ENCODE measurements at regions not wholly inside any gene's neighbourhood (a gene's known extent, or its start where the extent isn't known, plus 50 kb on each side); places are given as distances from the start of the nearest gene placed in this dataset.
A peak's percentile ranks its signal among the peaks of the same experiment; 100 is the strongest.

GRCh38 chr12:100675432-100675831 lies 101.9 kb downstream of the GAS2L3 start:
- peak; percentile 47 for DNase-seq (ENCODE audit: low read depth)
- no peak for TF ChIP-seq CTCF (conservative IDR thresholded peaks at IDR 0.05; ENCODE audit: low read length)
- H3K4me3 ChIP-seq (ENCODE audit: low read length), result no peak overlapping the region

- no peak overlapping the region for H3K4me3 ChIP-seq (ENCODE audit: low read length)
- no peak for TF ChIP-seq CTCF (conservative IDR thresholded peaks at IDR 0.05; ENCODE audit: low read length)
- DNase-seq (ENCODE audit: low read depth), result no peak
Measured at GRCh38 chr12:100681074-100681473, 107.6 kb downstream of the GAS2L3 start.

- TF ChIP-seq CTCF (conservative IDR thresholded peaks at IDR 0.05; ENCODE audit: low read length), result no peak
- H3K4me3 ChIP-seq (ENCODE audit: low read length), result no peak overlapping the region
- DNase-seq (ENCODE audit: low read depth), result no peak
Measured at GRCh38 chr12:100682178-100682577, 108.7 kb downstream of the GAS2L3 start.

- TF ChIP-seq CTCF (conservative IDR thresholded peaks at IDR 0.05; ENCODE audit: low read length), result no peak
Measured at GRCh38 chr12:100687686-100688085, 106.9 kb upstream of the ANO4 start.

GRCh38 chr12:100688451-100688864 lies 106.1 kb upstream of the ANO4 start:
- TF ChIP-seq CTCF (conservative IDR thresholded peaks at IDR 0.05; ENCODE audit: low read length), result no peak
- peak; percentile 14 for DNase-seq (ENCODE audit: low read depth)

More at GRCh38 chr12:100687686-100688085, 106.9 kb upstream of the ANO4 start:
- no peak overlapping the region for H3K4me3 ChIP-seq (ENCODE audit: low read length)
- DNase-seq (ENCODE audit: low read depth), result no peak

GRCh38 chr12:100692502-100692901 lies 102.1 kb upstream of the ANO4 start:
- TF ChIP-seq CTCF (conservative IDR thresholded peaks at IDR 0.05; ENCODE audit: low read length), result no peak
- H3K4me3 ChIP-seq (ENCODE audit: low read length), result no peak overlapping the region
- DNase-seq (ENCODE audit: low read depth), result no peak

More at GRCh38 chr12:100688451-100688864, 106.1 kb upstream of the ANO4 start:
- no peak overlapping the region for H3K4me3 ChIP-seq (ENCODE audit: low read length)

GRCh38 chr12:100698518-100698917 lies 96.1 kb upstream of the ANO4 start:
- no peak for DNase-seq (ENCODE audit: low read depth)
- no peak for TF ChIP-seq CTCF (conservative IDR thresholded peaks at IDR 0.05; ENCODE audit: low read length)
- H3K4me3 ChIP-seq (ENCODE audit: low read length), result no peak overlapping the region

All from AG10803 (cell line).